Choroid plexus epithelial cell (primary cell): ENCODE measurements at regions not wholly inside any gene's neighbourhood (a gene's known extent, or its start where the extent isn't known, plus 50 kb on each side); places are given as distances from the start of the nearest gene placed in this dataset.

ENCODE experiments used
- DNase-seq: peaks from one replicate; pipeline ENCODE4 v3.0.0-alpha.2; 2010; ENCODE audit warnings: low read depth
- H3K4me3 ChIP-seq: 2 replicates; pipeline ENCODE4 v1.5.1; 2011; ENCODE audit warnings: low read depth, mild to moderate bottlenecking, control low read depth, low read length, moderate library complexity
- CTCF ChIP-seq: conservative IDR thresholded peaks from 2 replicates; pipeline ENCODE4 v1.5.1; 2011; ENCODE audit warnings: low read depth, mild to moderate bottlenecking, control low read depth, inconsistent platforms, low read length, moderate library complexity

GRCh38 chr13:70375718-70376117 is 267.5 kb upstream of the KLHL1 start:
- H3K4me3 ChIP-seq, result no peak overlapping the region
- no peak for TF ChIP-seq CTCF
- no peak for DNase-seq

DNA sequence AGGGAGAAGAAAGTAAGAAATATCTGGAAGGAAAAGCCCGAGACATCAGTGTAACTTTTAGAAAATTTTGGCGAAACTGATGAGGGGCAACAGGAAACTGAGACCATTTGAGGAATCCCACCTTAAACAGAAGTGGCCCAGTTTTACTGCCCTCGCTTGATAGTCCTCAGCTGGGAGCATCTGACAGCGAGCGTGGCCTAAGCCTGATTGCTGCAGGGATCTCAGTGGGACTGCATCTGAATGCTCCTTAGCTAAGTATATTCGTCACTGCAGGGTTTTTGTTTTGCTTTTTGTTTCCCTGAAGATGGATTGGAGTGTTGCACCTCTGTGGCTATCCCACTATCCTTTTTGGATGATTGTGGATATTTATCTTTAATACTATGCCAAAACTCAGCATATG is 262.7 kb upstream of the KLHL1 start:
- no peak overlapping the region for H3K4me3 ChIP-seq
- DNase-seq, result no peak

DNA sequence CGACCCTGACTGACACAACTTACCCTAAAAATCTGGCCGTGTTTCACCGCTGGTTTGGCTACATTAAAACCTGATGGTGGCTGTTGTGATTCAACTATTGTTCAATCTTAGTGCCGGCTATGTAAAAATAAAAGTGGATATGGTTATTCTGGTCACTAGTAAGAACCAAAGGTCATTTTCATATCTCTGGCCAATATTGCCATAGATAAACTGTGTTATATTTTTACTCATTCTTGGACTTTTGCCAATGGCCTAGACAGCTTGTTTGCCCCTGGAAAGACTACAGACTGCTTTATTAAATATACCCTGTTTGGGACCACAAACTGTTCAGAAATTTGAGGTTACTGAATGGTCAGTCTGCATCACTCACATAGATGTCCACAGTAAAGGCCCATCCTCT is 258.5 kb upstream of the KLHL1 start:
- TF ChIP-seq CTCF, result no peak
- H3K4me3 ChIP-seq, result no peak overlapping the region
- no peak for DNase-seq

More for the DNA sequence above, 262.7 kb upstream of the KLHL1 start:
- TF ChIP-seq CTCF, result no peak

DNA sequence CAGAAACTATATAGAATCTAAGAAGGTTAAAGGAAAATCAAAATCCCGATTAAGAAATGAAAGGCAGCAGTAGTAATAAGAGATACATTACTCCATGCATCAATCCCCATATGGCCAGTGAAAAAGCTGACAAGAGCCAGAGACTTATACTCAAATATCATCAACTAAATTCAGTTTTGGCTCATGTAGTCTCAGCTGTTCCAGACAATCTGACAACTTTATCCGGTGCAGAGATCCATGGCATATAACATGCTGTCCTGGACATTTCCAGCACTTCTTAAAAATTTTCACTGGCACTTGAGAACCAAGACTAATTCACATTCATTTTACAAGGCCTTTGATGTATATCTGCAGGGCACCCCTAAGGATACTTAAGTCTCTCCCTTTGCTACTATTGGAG is 255.7 kb upstream of the KLHL1 start:
- no peak for TF ChIP-seq CTCF
- H3K4me3 ChIP-seq, result no peak overlapping the region
- no peak for DNase-seq

DNA sequence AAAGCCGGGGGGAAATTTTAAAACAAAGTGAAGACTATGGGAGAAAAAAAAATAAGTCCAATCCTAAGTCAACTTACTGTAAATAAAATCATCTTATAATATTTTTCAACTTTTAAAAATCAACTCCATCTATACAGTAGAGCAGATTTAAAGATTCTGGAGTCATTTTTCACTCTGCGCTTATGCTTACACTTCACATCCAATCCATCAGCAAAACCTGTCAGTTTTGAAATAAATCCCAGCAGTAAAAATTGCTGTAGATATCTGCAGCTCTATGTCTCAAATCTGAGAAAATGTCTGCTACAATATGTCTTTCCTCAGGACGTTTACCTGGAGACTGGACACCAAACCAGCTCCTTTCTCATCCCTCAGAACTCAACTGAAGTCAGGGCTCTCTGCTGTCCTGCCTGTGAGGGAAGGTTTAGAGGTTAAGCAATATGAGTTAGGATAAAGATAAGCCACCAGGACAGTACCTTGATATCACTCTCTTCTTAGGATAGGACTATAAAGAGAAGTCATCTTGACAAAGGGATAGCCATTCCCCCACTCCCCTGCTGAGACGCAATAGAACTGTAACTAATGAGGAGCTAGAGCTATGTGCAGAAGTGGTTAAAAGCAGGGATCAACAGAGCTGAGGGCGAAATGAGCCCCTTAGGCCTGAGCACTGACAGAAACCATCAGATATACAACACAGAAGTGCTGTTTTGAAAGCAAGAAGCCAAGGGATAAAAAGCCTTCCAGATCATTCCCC is 254.7 kb upstream of the KLHL1 start:
- DNase-seq, result no peak
- H3K4me3 ChIP-seq, result no peak overlapping the region
- TF ChIP-seq CTCF, result no peak

DNA sequence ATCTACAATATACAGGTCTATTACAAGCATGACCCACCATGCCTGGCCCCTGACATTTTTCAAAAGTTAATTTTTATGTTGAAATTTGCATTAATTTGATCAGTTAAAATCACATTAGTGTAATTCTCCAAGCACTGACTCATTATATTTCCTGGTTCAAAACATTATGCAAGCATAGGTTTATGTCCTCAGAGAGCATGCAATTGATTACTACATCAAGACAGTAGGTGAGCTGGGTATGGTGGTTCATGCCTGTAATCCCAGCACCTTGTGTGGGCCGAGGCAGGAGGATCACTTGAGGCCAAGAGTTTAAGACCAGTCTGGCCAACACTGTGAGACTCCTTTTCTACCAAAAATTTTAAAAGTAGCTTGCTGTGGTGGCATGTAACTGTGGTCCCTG is 248.8 kb upstream of the KLHL1 start:
- DNase-seq, result no peak
- no peak for TF ChIP-seq CTCF
- no peak overlapping the region for H3K4me3 ChIP-seq

DNA sequence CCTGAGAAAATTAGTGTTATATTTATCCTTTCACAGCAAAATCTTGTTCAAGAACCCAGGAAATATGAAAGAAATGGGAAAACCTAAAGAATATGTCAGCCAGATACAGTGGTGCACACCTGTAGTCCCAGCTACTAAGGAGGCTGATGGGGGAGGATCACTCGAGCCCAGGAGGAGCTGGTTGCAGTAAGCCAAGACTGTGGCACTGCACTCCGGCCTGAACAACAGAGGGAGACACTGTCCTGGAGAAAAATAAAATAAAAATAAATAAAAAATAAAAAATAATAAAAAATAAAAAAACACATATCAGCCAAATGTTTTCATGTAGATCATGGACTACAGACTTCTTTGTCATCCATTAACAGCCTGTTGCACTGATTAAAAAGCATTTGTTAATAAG is 244.8 kb upstream of the KLHL1 start:
- TF ChIP-seq CTCF, result no peak
- DNase-seq, result peak; percentile 0
- no peak overlapping the region for H3K4me3 ChIP-seq
